ENCODE measurements at regions not wholly inside any gene's neighbourhood (a gene's known extent, or its start where the extent isn't known, plus 50 kb on each side); places are given as distances from the start of the nearest gene placed in this dataset.

GRCh38 chr9:99285965-99286364 lies 63.9 kb downstream of the SEC61B start:
- no peak for TF ChIP-seq CTCF (IDR thresholded peaks at IDR 0.05 in 2 of 3, conservative IDR thresholded peaks at IDR 0.05 in 1 of 3; ENCODE audit: insufficient read depth in 2 of 3, low read depth in 1 of 3, low read length in 3 of 3)
- TF ChIP-seq JUN (IDR thresholded peaks at IDR 0.05; ENCODE audit: borderline replicate concordance, low read depth, low read length), result no peak
- no peak for TF ChIP-seq JUN (CRISPR knock-in tag; IDR thresholded peaks at IDR 0.05; ENCODE audit: borderline replicate concordance)
- TF ChIP-seq FOSL1 (tag; conservative IDR thresholded peaks at IDR 0.05), result no peak
